NCI-H1092 (cell line): ENCODE measurements at regions not wholly inside any gene's neighbourhood (a gene's known extent, or its start where the extent isn't known, plus 50 kb on each side); places are given as distances from the start of the nearest gene placed in this dataset.

Experiments
- DNase-seq: peaks from one replicate; lab custom pipeline; 2025; lab: John Stamatoyannopoulos, UW

DNA sequence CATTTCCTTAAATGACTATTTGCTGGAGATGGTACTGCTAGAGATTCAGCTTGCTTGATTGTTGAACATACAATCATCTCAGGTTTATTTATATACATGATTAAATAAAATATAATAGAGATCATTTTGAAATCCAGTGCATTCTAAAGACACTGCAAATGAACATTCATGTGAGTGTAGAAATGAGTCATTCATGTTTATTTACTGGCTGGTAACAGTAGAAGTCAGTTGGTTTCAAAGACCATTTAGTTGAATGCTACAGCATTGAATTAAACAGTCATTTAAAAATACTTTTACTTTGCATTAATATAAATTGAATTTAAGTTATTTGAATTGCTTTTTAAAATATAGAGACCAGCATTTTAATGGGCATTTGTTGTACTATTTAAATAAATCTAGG is 551.9 kb upstream of the GOLIM4 start:
- no peak for DNase-seq

DNA sequence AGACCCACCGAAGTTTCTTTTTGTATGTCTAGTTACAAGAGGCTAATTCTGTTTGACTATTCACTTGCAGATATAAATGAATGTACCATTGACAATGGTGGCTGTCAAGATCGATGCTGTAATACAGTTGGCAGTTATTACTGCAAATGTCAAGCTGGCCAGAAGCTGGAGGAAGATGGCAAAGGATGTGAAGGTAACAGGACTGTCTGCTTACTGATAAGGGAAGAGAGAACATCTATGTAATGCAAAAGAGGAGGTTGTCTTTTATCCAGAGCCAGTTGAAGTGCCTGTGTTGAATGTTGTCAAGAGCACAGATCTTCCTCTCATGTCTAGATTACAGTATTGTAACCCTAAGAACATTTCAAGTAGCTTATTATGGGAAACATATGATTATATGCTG is 549.5 kb upstream of the GOLIM4 start:
- DNase-seq, result no peak

DNA sequence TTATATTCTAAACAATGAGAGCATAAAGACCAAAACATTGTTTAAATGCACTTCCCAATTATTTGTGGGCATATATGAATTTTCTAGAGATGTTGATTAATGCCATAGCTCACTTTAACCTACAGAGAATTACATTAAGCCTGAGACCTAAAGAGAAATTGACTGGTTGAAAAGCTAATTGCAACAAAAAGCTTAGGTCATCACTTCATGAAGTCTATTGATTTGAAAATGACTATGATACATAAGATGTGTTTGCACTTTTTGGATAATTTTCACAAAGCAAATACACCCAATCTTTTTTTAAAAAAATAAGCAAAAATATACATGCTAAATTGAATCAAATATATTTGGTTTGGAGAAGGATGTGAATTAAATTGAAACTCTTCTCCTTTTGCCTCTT is 532.8 kb upstream of the GOLIM4 start:
- no peak for DNase-seq

DNA sequence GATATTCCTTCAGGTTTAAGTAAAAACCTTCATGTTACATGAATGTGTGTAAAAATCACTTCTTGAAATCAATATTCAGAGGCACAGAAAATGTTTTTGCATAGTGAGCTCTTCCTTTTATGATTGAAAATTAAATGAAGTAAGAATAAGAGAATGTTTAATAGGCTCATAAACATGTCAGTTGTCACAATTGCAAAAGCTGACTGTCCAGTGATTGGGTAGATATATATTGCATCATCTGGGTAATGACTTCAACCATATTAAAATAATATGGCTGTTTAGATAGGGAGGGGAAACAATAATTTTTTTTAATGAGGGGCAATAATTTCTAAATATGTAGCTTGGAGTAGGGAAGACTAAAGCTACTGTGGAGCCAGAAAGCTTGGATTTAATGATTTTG is 529.8 kb upstream of the GOLIM4 start:
- no peak for DNase-seq

DNA sequence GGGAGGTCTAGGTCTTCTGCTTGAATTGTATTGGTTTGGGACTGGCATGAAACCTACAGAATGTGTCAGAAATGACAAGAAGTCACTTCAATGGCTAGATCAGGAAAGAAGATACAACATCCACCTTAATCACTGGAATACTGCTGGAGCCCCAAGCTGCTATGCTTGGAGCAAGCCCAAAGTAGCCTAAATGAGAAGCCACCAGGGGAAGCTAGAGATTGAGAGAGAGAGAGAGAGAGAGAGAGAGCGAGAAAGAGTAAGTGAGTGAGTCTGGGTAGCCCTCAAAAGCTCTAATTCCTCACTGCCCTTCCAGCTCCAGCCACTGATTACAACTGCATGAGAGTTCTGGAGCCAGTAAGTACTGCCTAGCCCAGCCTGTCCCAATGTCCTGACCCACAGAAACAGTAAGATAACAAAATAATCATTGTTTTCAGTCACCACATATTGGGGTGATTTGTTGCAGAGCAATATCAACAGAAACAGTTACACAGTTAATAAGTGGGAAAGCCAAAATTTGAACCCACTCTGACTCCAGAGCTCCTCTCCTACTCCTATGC is 529.2 kb upstream of the GOLIM4 start:
- no peak for DNase-seq

DNA sequence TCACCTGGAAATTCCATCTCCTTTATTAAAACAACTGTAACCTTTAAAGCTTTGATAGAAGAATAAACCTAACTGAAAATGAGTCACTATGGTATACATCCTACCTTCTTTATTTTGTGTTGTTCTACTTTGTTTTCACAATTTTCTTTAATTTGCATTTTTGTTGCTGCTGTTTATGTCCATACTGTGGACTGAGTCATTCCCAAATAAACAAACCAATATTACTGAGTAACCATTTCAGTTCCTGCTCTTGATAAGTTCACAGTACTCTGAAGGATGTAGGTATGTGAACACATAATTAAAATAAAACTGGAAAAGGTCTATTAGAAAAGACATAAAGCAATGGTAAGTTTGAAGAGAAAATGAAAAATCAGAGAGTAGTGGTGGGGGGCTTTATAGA is 528.5 kb upstream of the GOLIM4 start:
- DNase-seq, result no peak

DNA sequence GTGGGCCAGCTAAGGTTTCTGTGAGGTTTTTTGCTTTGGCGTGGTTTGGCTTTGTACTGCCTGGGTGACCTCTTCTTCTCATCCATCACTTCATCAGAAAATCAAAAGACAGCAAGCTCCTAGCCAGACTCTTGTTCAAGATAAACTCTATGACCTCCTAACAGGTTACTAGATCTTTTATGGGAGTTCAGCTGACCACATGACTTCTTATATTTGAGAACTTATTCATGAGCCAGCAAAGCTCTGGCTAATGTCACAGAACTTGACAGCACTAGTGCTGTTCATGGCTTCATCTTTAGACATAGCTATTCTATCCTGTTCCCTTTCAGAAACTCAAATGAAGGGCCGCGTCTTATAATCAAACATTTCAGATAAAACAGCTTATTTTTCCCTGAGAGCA is 527.1 kb upstream of the GOLIM4 start:
- DNase-seq, result no peak

DNA sequence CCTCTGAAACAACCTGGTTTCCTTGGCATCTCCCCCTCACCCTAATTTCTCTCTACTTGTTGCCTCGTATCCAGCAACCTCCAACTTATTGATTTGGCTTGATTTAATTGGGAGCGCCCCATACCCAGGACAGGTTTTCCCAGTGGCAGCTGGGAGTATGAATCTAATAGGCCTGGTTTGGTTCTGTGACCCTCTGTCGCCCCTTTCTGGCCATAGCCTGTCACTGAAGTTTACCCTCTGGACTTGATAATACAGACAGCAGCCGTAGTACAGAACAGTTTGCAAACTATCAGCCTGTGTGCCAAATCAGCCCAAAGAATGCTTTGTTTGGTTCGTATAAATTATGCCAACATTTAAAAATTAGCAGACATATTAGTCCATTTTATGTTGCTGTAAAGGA is 525.1 kb upstream of the GOLIM4 start:
- peak; percentile 25 for DNase-seq

DNA sequence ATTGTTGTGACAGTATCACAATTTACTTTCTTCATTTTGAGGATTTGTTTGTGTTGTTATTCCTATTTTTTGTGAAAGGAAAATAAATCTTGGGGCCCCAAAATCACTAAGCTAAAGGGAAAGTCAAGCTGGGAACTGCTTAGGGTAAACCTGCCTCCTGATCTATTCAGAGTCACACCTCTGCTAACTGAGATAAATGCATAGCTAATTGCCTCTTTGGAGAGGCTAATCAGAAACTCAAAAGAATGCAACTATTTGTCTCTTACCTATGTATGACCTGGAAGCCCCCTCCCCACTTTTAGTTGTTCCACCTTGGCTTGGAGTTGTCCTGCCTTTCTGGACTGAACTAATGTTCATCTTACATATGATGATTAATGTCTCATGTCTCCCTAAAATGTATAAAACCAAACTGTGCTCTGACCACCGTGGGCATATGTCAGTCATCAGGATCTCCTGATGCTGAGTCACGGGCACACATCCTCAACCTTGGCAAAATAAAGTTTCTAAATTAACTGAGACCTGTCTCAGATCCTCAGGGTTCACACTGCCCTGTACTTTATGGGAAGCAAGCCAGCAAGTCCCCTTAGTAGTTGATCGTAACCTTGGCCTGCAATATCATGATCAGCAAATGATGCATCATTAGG is 523.2 kb upstream of the GOLIM4 start:
- no peak for DNase-seq

DNA sequence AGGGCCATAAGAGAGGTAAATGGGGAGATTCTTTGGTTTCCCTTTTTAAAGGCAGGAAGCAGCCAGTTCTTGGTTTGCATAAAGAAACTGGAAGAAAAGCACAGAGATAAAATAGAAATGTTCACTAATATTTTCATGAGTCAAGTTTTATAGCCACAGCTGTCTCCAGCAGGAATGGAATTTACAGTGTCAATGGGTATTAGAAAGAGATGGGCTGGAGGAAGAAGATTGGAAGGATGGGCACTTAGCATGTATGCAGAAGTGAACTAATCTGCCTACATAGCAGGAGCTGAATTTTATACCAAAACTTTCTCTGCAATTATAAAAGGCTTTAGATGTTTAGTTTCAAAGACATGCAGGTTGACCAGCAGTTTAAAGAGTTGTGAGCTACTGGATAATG is 521.9 kb upstream of the GOLIM4 start:
- DNase-seq, result no peak

DNA sequence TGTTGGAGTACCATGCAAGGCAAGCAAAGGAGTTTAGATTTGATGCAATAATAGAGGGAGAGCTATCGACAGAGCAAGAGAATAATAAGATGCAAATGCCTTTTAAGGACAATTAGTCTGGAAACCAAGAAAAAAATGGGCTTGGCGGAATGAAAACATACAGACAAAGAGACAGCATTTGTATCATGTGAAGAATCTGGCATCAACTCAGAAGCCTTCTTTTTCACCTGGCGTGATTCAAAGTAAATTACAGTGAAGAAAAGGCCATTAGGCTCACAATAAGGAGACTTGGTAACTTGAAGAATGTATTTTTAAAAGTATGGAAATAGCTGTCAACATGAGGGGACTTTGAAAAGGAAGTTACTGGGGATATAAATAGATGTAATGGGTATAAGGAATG is 521.2 kb upstream of the GOLIM4 start:
- DNase-seq, result no peak

DNA sequence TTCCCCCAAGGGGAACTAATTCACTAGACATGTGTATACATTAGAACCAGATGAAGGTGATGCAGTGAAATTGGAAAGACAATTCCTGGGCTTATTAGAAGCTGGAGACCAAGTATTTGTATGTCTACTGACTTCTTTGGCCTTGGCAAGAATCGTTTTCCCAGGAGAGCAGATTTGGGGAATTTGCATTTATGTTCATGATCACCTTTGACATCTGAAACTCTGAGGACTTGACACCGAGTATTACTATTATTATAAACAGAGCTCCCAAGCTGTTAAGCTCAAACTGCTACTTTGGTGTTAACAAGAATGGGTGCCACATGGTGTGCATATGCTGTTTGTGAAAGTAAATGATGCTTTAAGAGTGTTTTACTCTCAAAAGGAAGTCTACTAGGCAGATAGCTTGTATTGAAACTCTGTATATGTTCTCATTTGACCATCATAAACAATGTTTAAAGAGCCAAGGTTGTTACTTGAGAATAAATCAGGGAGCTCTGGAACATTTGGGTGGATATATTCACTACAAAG is 519.8 kb upstream of the GOLIM4 start:
- DNase-seq, result no peak

DNA sequence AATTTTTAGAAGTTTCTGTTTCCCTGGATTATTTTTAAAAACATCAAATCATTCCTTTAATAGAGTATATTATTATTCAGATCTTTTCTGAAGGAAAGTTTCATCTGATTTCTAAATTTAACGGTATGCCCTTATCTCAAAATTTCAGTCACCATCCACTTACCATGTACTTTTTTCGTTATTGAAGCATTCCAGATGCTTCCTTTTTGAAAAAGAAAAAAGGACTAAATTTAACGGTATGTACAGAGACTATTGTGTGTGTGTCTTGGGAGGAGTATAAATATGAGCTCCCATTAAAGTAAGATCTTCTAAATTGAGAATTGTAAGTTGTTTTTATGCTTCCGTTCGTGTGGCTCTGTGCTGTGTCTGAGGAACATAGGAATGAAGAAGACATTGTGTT is 517.4 kb upstream of the GOLIM4 start:
- DNase-seq, result no peak

DNA sequence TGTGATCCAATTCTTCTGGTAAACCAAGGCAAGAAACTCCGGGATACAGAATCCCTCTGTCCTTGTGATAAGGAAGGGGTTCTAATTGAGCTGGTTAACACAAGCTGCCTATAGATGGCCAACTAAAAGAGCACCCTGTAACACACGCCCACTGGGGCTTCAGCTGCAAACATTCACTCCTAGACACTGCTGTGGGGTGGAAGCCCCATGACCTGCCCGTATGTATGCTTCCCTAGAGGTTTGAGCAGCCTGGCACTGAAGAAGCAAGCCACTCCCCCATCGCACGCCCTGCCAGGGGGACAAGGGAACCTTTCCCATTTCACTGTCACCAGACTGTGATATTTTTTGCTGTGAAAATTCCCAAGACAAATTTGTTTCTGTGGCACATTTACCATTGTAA is 516.9 kb upstream of the GOLIM4 start:
- DNase-seq, result no peak

DNA sequence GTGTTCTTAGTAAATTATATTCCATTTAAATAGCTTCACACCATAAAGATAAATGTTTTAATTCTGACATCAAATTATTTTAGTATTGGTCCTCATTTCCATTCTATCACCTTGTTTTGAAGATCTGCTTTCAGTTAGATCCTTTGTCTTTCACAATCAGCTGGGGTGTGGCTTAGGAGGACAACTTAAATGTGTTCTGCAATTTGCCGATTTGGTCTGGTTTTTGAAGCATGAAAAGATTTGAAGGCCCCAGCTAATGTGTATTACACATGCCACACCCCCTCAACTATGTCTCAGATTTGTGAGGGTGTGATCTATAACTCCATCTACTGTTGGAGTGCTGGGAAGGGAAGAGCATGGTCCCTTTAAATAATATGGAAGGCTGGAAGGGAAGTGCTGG is 516.1 kb upstream of the GOLIM4 start:
- DNase-seq, result no peak

DNA sequence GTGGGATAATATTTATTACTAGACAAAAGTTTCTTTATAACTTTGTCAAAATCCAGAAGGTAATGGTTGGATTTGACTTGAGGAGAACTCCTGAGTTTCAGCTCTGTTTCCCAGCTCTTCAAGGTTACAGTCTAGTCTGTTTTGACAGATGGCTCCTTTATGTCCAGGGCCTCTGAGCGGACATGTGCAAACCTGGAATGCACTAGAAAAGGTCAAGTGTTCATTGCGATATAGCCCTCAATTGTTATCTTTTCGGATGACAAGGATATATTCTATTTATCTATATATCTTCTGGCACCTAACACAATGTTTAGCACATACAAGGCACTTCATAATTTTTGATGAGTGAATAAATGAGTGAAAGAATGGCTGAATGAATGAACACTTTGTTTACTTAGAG is 513.2 kb upstream of the GOLIM4 start:
- DNase-seq, result no peak

DNA sequence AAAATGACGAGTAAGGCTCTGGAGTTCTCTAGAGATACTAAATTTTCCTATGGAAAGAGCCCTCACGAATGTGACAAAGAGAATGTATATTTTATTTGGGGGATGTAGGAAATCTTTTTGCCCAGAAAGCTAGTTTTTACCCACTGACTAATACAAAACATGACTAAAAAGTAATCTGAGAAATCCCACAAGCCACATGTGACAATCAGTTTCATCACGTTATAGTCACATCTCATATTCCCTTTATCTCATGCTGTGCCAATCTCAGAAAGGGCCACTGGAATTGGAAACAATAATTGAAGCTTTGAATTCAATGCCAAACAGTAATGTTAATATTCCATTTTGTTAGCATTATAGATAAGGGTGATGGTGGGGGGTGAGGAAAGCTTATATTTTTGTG is 509.0 kb upstream of the GOLIM4 start:
- DNase-seq, result no peak

DNA sequence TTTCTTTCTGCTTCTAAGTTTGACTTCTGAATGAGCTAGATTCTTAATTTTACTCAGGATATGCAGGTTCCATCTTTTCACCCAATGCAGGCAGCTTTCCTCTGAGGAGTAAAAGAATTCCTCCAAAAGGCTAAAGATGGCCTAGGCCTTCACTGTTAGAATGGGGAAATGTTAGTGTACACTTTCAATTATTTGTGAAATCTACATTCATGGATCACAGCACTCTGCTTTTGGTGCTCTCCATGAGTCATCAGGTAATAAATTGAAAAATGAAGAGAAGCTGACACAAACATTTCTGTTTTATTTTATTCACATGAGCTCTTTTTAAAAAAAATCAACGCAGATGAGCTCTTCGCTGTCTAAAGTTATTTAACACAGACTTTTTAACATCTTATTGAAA is 502.5 kb upstream of the GOLIM4 start:
- no peak for DNase-seq

DNA sequence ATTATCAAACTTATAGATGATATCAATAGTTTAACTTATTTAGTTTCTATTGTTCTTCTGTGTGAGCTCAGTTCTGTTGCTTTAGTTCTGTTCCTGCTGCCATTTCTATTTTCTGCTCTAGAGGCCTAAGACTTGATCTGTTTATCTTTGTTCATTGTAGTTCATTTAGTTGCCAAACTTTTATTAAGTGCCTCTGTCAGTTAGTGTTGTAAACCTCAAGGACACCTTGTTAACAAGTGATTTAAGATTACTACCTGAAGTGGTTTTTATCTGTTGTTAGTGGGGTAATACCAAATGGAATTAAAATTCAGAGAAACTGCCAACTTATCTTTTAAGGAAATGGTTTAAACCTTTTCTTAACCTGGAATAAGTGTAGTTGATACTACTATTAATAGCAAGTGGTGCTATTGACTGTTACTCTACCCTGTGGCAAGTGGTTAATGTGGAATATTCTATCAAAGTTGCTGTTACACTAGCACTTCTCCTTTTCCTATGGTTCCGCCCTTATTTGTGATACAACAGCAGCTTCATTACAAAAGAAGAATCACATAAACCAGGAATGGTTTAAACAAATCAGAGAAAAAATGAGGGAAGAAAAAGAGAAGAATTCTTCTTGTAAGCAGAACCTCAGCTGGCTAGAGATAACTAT is 500.6 kb upstream of the GOLIM4 start:
- no peak for DNase-seq

DNA sequence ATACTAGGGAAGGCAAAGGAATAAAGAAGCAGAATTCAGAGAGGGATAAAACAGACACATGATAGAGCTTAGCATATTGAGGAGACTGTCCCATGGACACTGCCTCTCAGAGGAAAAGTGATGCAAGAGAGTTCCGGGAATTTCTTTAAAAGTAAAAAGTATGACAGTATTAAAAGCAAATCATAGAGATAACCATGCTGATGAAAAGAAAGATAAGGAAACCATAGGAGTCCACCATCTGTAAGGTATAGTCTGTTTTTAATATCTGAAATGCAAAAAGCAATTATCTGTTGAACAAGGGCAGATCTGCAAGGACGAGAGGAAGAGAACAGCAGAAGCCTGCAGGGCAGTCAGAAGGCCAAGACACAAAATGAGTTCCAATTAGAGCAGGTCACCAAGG is 495.9 kb upstream of the GOLIM4 start:
- DNase-seq, result no peak

DNA sequence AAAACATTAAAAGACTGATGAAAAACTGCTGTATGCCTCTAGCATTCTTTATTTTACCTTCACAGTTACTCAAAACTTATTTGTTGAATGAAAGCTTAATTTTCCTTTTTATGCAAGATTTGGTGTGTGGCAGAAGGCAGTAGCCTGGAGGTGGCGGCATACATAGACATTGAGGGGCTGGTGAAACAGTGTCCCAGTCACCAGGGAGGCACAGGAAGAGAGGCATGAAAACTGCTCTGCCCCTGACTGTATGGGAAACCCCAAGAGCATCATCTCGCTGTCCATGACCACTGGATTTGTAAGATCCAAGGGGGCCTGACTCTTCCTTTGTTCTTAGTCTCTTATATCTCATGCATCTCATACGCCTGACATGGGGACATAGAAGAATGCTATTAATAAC is 493.7 kb upstream of the GOLIM4 start:
- no peak for DNase-seq

DNA sequence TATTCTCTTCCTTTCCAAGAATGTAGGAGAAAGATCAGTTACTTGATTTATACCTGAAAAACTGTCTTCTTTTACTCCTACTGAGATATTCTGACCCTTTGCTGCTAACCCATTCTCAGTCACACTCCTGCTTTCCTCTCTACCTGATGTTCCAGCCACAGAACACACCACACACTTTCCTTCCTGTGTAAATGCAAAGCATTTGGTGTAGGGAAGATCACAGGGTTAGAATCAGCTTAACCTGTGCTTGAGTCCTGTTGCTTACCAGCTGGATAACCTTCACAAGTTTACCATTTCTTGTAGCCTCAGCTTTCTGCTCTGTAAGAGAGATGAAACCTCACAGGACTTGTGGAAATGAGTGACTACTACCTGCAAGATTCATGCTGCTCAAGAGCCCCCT is 489.8 kb upstream of the GOLIM4 start:
- no peak for DNase-seq

DNA sequence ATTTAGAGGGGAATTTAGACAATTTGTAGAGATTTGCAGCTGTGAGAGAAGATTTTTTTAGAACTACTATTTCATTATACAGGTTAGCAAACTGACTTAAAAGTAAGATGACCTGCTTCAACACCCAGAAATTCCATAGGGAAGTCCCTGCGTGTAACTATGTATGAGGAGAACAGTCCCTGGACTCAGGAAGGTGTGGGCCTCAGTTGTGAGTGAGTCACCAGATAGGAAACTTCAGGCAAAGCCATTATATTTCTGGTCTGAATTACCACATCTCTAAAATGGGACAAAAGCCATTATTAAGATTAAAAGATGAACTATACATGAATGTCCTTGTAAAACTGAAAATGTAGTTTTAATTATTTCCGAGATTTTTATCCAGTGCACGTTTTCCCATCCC is 488.3 kb upstream of the GOLIM4 start:
- DNase-seq, result no peak

DNA sequence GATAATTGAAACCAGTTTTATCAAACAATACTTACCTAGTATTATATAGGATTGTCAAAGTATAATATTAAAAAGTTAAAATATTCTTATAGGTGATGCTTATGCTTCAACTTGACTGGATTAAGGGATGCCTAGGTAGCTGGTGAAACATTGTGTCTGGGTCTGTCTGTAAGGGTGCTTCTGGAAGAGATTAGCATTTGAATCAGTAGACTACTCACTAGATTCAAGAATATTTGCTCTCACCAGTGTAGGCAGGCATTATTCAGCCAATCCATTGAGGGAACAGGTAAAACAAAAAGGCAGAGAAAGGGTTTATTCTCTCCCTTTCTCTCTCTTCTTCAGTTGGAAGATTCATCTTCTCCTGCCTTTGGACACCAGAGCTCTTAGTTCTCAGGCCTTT is 486.8 kb upstream of the GOLIM4 start:
- DNase-seq, result no peak
